Ishikawa (cell line): ENCODE measurements at regions not wholly inside any gene's neighbourhood (a gene's known extent, or its start where the extent isn't known, plus 50 kb on each side); places are given as distances from the start of the nearest gene placed in this dataset.

ENCODE experiments used
- CEBPB ChIP-seq: IDR thresholded peaks from 2 replicates; pipeline ENCODE4 v1.6.1; 2012
- CREB1 ChIP-seq: IDR thresholded peaks from 2 replicates; pipeline ENCODE4 v1.6.1; 2012; ENCODE audit warnings: low read depth
- EGR1 ChIP-seq: IDR thresholded peaks from 2 replicates; pipeline ENCODE4 v1.6.1; 2012
- EP300 ChIP-seq: IDR thresholded peaks from 2 replicates; pipeline ENCODE4 v1.6.1; 2012; ENCODE audit warnings: borderline replicate concordance
- FOXM1 ChIP-seq: IDR thresholded peaks from 2 replicates; pipeline ENCODE4 v1.6.1; 2012; ENCODE audit warnings: low read depth, borderline replicate concordance
- MAX ChIP-seq: IDR thresholded peaks from 2 replicates; pipeline ENCODE4 v1.6.1; 2012
- NFIC ChIP-seq: IDR thresholded peaks from 2 replicates; pipeline ENCODE4 v1.6.1; 2012
- RAD21 ChIP-seq: IDR thresholded peaks from 2 replicates; pipeline ENCODE4 v1.6.1; 2012; ENCODE audit warnings: low read depth
- REST ChIP-seq: IDR thresholded peaks from 2 replicates; pipeline ENCODE4 v1.6.1; 2012; ENCODE audit warnings: low read depth, mild to moderate bottlenecking
- TAF1 ChIP-seq: IDR thresholded peaks from 2 replicates; pipeline ENCODE4 v1.6.1; 2012; ENCODE audit warnings: low read depth, mild to moderate bottlenecking
- TCF12 ChIP-seq: IDR thresholded peaks from 2 replicates; pipeline ENCODE4 v1.6.1; 2012; ENCODE audit warnings: low read depth
- TEAD4 ChIP-seq: IDR thresholded peaks from 2 replicates; pipeline ENCODE4 v1.6.1; 2012
- USF1 ChIP-seq: IDR thresholded peaks from 2 replicates; pipeline ENCODE4 v1.6.1; 2012
- YY1 ChIP-seq: IDR thresholded peaks from 2 replicates; pipeline ENCODE4 v1.6.1; 2012; ENCODE audit warnings: low read depth
- ZBTB7A ChIP-seq: IDR thresholded peaks from 2 replicates; pipeline ENCODE4 v1.6.1; 2012; ENCODE audit warnings: low read depth

DNA sequence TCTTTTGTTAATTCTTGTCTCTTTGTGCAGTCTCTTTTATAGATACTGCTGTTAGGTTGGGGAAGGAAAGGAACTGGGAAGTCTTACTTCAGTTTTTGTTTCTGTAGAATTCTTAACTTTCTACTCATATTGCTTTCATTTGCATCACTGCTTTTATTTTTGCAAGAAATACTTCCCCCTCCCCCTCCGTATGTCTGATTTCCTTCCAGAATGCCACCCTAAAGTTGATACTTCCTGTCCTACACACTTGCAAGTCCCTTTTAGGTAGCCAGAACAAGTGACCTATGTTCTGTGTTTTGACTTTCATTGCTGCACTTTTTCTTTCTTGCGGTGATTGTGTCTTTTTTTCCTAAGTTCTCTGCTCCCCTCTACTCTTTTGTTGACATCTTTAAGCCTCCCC is 477.4 kb downstream of the RSL24D1 start:
- TF ChIP-seq YY1 (no peak), ZBTB7A (no peak), RAD21 (no peak), TCF12 (no peak)

DNA sequence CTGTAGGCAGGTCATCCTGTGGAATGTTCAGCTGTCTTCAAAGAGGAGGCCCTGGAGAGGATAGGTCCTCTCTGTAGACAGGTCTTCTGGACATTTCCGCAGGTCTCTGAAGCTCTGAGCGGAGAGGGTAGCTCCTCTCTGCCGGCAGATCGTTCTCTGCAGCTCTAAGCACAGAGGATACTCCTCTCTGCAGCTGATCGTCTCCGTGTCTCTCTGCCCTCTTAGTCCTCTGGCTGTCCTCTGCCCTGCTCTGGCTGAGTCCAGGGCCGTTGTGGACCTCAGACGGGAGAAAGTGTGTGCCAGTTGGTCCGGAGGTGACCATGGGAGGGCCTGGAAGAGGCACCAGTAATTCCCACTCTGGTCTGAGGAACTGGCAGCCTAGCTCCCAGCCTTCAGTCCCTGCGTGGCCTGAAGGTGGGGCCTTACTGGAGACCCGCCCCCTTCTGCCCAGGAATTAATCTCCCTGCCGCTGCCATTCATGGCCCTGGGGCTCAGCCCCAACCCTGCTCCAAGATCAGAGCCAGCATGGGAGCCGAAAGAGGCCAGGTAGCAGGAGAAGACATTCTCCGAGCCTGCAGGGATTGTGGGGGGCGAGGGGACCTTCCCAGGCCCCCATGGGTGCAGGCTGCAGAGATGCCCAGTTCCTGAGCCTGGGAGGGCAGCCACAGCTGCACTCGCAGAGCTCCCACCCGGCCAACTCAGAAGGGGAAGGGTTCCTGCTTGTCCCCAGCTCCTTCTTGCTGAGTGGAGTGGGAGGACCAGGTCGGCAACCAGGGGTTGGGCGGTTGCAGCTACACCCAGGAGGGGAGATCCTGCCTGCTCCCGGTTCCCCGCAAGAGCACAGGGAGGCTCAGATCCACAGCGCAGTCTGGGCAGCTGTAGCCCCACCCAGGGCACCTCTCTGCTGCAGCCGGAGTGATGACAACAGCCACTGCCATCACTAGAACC is 488.7 kb downstream of the RSL24D1 start:
- no peak for TF ChIP-seq CREB1
- TF ChIP-seq TEAD4, result no peak
- no peak for TF ChIP-seq FOXM1
- no peak for TF ChIP-seq MAX
- TF ChIP-seq TAF1, result no peak
- TF ChIP-seq EGR1, result no peak
- TF ChIP-seq ZBTB7A, result no peak
- no peak for TF ChIP-seq TCF12
- no peak for TF ChIP-seq YY1
- no peak for TF ChIP-seq CEBPB
- no peak for TF ChIP-seq NFIC
- TF ChIP-seq REST, result no peak

GRCh38 chr15:54687628-54688027 is 509.1 kb downstream of the RSL24D1 start:
- no peak for TF ChIP-seq CREB1
- TF ChIP-seq FOXM1, result no peak
- TF ChIP-seq USF1, result no peak
- TF ChIP-seq CEBPB, result no peak
- no peak for TF ChIP-seq NFIC
- no peak for TF ChIP-seq RAD21
- TF ChIP-seq EGR1, result no peak
- no peak for TF ChIP-seq TEAD4
- no peak for TF ChIP-seq REST
- no peak for TF ChIP-seq ZBTB7A
- no peak for TF ChIP-seq TCF12
- TF ChIP-seq MAX, result no peak
- no peak for TF ChIP-seq TAF1
- TF ChIP-seq EP300, result no peak
- no peak for TF ChIP-seq YY1
